HG03095 (cell line): ENCODE measurements at regions not wholly inside any gene's neighbourhood (a gene's known extent, or its start where the extent isn't known, plus 50 kb on each side); places are given as distances from the start of the nearest gene placed in this dataset.

ENCODE experiments used
- ATAC-seq: cut with Tn5 transposase; IDR thresholded peaks from one replicate; pipeline ENCODE4 v1.9.1; 2021; ENCODE audit warnings: moderate library complexity; ENCODE audit not compliant: unreplicated experiment

GRCh38 chr7:17474724-17475344 is 176.4 kb downstream of the AHR start:
- no peak for ATAC-seq

- ATAC-seq = no peak
Measured at GRCh38 chr7:17477182-17477581, 178.7 kb downstream of the AHR start.

- ATAC-seq = no peak
Measured at GRCh38 chr7:17481118-17481517, 182.7 kb downstream of the AHR start.

GRCh38 chr7:17485368-17485767 is 186.9 kb downstream of the AHR start:
- ATAC-seq = no peak

GRCh38 chr7:17485904-17486303 is 187.5 kb downstream of the AHR start:
- ATAC-seq = no peak

- no peak for ATAC-seq
Measured at GRCh38 chr7:17486835-17487234, 188.4 kb downstream of the AHR start.

- no peak for ATAC-seq
Measured at GRCh38 chr7:17487343-17487742, 188.9 kb downstream of the AHR start.

GRCh38 chr7:17488829-17489228 is 190.4 kb downstream of the AHR start:
- no peak for ATAC-seq

GRCh38 chr7:17489961-17490360 is 191.5 kb downstream of the AHR start:
- no peak for ATAC-seq

GRCh38 chr7:17490825-17491224 is 192.4 kb downstream of the AHR start:
- no peak for ATAC-seq

GRCh38 chr7:17492437-17492836 is 194.0 kb downstream of the AHR start:
- peak; percentile 47 for ATAC-seq

GRCh38 chr7:17493446-17493845 is 195.0 kb downstream of the AHR start:
- no peak for ATAC-seq

GRCh38 chr7:17495655-17496394 is 197.4 kb downstream of the AHR start:
- no peak for ATAC-seq

- ATAC-seq = no peak
Measured at GRCh38 chr7:17497136-17497535, 198.7 kb downstream of the AHR start.

GRCh38 chr7:17497549-17498167 is 199.2 kb downstream of the AHR start:
- no peak for ATAC-seq

- ATAC-seq = no peak
Measured at GRCh38 chr7:17498230-17498629, 199.8 kb downstream of the AHR start.

GRCh38 chr7:17500736-17501135 is 202.3 kb downstream of the AHR start:
- no peak for ATAC-seq

GRCh38 chr7:17501441-17502212 is 203.2 kb downstream of the AHR start:
- ATAC-seq = no peak

- no peak for ATAC-seq
Measured at GRCh38 chr7:17502213-17503060, 204.0 kb downstream of the AHR start.

- ATAC-seq = peak; percentile 91
Measured at GRCh38 chr7:17506095-17506494, 207.6 kb downstream of the AHR start.

- no peak for ATAC-seq
Measured at GRCh38 chr7:17506596-17506995, 208.1 kb downstream of the AHR start.
